Umbilical cord (tissue), 1 donor: ENCODE measurements at regions not wholly inside any gene's neighbourhood (a gene's known extent, or its start where the extent isn't known, plus 50 kb on each side); places are given as distances from the start of the nearest gene placed in this dataset.

Experiments
- DNase-seq: peaks from one replicate; pipeline ENCODE4 v3.0.0-alpha.2; 2015; ENCODE audit warnings: low spot score

- no peak for DNase-seq
Measured at GRCh38 chr2:16178551-16179130, 238.3 kb downstream of the MYCN start.

- no peak for DNase-seq
Measured at GRCh38 chr2:16177671-16178180, 237.4 kb downstream of the MYCN start.

GRCh38 chr2:16176971-16177480 is 236.7 kb downstream of the MYCN start:
- DNase-seq, result no peak

GRCh38 chr2:16175247-16175825 is 235.0 kb downstream of the MYCN start:
- DNase-seq, result no peak

- DNase-seq, result no peak
Measured at GRCh38 chr2:16174693-16175045, 234.3 kb downstream of the MYCN start.

- DNase-seq, result no peak
Measured at GRCh38 chr2:16173893-16174692, 233.7 kb downstream of the MYCN start.

GRCh38 chr2:16172324-16173175 is 232.2 kb downstream of the MYCN start:
- no peak for DNase-seq

- no peak for DNase-seq
Measured at GRCh38 chr2:16171425-16171920, 231.1 kb downstream of the MYCN start.

GRCh38 chr2:16170675-16171424 is 230.5 kb downstream of the MYCN start:
- DNase-seq, result no peak

- DNase-seq, result no peak
Measured at GRCh38 chr2:16169381-16169960, 229.1 kb downstream of the MYCN start.

GRCh38 chr2:16168506-16169264 is 228.3 kb downstream of the MYCN start:
- no peak for DNase-seq

- DNase-seq, result no peak
Measured at GRCh38 chr2:16167870-16168426, 227.6 kb downstream of the MYCN start.

- DNase-seq, result no peak
Measured at GRCh38 chr2:16167451-16167861, 227.1 kb downstream of the MYCN start.

- no peak for DNase-seq
Measured at GRCh38 chr2:16166327-16166981, 226.1 kb downstream of the MYCN start.

GRCh38 chr2:16165518-16166326 is 225.4 kb downstream of the MYCN start:
- DNase-seq, result no peak

GRCh38 chr2:16162491-16163040 is 222.2 kb downstream of the MYCN start:
- no peak for DNase-seq

- no peak for DNase-seq
Measured at GRCh38 chr2:16161768-16162490, 221.6 kb downstream of the MYCN start.
